ENCODE measurements at regions not wholly inside any gene's neighbourhood (a gene's known extent, or its start where the extent isn't known, plus 50 kb on each side); places are given as distances from the start of the nearest gene placed in this dataset.
"Not testable (repeated sequence)": the region's sequence is repeated elsewhere in the genome, so short reads cannot be mapped to it uniquely, and the experiment has no call there.

DNA sequence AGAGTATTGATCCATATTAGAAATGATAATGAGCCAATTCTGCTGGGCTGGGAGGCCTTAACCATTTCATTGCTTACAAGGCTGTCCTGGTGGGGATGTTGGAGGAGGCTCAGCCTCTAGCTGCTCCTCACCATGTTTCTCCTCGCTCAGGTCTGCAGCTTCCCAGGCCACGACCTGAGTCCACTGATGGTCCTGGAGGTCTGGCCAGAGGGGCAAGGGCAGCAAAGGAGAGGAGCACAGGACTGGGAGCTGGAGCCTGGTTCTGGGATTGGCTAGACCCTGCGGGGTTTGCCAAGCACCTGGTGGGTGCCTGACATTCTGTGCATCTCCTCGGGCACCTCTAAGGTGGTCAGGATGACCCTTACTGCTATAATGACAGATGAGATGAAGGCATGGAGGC is 92.6 kb downstream of the KIF26A start:
- no peak for DNase-seq

DNA sequence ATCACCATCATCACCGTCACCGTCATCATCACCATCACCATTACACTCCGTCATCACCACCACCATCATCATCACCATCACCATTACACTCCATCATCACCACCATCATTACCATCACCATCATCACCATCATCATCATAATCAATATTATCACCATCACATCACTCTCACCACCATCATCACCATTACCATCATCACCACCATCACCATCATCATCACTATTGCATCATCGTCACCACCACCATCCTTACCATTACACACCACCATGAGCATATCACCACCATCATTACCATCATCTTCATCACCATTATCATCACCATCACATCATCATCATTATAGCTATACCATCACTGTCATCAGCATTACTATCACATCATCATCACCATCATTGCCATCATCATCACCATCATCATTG is 93.7 kb downstream of the KIF26A start:
- no peak for DNase-seq

DNA sequence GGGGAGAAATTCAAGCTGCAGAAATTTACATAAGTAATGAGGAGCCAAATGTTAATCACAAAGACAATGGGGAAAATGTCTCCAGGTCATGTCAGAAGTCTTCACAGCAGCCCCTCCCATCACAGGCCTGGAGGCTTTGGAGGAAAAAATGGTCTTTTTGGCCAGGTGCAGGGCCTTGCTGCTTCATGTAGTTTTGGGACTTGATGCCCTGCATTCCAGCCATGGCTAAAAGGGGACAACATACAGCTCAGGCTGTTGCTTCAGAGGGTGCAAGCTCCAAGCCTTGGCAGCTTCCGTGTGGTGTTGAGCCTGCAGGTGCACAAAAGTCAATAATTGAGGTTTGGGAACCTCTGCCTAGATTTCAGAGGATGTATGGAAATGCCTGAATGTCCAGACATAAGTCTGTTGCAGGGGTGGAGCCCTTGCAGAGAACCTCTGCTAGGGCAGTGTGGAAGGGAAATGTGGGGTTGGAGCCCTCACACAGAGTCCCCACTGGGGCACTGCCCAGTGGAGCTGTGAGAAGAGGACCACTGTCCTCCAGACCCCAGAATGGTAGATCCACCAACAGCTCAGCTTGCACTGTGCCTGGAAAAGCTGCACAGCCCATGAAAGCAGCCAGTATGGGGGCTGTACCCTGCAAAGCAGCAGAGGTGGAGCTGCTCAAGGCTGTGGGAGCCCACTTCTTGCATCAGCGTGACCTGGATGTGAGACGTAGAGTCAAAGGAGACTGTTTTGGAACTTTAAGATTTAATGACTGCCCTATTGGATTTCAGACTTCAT is 95.8 kb downstream of the KIF26A start:
- DNase-seq, result not testable (repeated sequence)

DNA sequence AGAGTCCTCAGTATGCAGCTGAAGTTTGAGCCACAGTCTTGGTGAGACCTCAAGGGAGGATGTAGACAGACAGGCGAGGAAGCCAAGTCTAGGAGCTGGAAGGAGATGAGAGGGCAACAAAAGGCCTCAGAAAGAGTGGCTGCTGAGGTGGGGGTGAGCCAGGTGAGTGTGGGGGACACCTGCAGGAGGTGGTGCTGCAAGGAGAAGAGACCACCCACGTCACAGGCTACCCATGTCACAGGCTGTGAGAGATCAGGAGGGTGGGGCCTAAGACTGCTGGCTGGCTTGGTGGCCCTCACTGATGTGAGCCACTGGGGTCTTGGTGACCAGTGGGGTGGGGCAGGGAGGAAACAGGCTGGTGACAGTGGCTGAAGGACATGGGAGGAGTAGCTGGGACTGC is 97.3 kb downstream of the KIF26A start:
- DNase-seq, result no peak

DNA sequence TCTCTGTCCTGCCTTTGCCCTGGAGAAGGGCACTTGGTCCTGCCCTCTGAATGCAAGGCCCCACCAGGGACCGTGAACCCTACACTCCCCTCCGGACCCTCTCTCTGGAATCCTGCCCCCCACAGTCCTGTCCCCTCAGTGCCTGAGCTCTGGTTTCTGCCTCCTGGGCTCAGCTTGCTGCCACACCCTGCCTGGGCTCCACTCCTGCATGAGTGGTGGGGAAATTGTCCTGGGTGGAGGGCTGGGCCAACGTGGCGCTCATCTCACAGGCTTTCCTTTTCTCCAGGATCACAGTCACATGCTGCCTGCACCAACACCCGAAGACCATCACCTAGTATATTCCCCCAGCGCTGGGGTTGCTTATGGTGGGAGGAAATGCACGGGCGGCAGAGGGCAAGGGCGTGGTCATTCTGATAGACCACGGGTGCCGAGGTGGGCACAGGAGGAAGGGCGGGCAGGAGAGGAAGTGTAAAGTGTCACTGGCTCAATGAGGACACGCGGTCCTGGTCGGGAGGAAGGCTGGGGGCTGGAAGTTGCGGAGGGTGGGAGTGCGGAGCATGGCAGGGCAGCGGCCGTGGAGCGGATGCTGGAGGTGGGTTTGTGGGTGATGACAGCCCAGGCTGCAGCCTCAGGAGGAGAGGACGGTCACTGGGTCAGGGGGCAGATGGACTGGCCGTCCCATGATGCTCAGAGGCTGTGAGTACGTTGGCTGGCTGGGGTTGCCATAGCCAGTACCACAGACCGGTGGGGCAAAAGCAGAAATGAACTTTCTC is 99.5 kb downstream of the KIF26A start:
- DNase-seq, result no peak

DNA sequence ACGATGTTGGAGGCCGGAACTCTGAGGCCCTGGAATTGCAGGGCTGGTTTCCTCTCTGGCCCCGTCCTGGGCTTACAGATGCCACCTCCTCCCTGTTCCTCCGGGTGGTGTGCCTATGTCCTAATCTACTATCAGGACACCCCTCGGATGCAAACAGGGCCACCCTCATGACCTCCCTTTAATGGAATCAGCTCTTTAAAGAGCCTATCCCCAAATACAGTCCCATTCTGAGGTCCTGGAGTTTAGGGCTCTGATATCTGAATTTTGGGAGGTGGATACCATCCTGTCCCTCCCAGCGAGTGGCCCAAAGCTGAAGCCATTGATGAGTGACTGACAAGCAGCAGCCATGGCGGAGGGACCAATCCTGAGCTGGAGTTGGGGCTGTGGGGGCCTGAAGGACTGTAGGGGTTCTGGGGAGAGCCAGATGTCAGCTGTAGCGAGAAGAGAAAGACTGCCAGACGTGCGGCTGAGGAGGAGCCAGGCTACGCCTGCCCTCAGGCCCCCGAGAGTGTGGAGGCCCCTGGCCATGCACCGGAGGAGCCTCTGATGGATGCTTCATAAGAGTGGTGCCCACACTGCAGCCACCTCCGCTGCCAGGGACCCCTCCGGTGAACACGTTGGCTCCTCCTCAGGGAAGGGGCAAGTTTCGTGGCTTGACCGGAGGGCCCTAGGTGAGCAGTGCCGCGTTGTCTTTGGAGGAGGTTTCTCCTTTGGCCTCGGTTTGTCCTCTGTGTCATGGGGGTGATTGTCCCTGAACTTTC is 100.2 kb downstream of the KIF26A start:
- DNase-seq, result no peak

DNA sequence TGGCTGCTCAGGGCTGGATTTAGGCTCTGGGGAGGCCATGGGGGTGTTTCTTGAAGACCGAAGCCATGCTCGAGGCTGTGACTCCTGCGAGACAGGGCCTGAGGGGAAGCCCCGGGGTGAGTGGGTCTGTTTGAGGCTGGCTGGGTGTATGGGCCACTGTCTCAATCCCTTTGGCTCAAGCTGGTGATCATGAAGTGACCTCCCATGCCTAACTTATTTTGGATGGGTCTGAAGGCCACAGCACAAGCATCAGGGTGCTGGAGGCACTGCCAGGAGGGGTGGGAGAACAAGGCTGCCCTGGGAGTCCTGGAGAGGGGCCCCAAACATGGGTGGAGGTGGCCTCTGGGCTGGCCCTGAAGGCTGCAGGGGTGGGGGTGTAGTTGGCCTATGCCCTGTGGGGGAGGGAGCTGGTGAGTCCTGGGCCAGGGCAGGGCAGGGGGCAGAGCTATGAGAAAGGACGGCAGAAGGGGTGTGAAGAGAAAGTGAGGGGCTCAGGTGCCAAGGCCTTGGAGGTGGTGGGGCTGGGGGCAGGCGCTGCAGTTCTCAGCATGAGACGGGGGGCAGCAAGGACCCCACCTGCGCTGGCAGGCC is 100.9 kb downstream of the KIF26A start:
- no peak for DNase-seq

DNA sequence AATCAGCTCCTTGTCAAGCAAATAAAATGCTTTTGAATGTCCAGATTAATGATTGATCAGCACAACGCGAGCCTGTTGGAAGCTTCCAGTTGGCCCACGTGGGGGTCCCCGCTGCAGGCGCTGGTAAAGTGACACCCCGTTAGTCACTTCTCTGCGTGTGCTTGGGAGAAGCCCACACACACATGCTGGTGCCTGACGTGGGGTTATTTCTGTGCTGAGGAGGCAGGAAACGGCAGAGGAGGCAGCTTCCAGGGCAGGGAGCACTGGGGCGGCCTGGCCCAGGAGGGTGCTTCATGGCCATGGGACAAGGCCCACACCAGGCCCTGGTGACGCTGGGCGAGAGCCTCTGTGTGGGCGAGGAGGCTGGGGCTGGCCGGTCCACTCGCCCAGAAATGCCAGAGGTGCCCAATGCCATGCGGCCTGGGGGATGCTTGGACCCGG is 101.5 kb downstream of the KIF26A start:
- no peak for DNase-seq

DNA sequence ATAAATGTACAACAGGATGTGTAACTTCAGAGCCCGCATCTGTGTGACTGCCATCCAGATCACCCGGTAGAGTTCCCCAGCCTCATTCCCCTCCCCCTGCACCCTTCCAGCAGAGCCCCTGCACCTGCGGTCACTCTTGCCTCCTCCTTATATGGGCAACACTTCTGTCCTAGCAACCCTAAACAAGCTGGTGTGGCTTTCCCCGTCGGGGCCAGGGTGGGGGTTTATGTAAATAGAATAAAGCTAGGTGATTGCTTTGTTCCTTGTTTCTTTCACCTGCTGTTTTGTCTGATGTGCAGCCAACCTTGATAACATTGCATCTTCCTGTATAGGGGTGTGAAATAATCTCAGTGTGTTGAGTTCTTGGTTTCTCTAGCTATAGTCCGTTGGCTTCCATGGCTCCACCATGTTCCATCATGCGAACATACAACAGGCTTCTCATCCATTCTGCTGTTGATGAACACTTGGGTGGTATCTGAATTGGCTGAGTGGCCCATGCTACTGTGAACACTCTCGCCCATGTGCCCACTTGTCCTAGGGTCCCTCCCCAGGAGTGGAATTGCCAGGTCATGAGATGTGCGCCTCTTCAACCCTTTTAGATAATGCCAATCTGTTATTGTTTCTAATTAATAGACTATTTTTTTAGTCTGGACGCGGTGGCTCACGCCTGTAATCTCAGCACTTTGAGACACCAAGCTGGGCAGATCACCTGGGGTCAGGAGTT is 102.2 kb downstream of the KIF26A start:
- DNase-seq, result no peak

DNA sequence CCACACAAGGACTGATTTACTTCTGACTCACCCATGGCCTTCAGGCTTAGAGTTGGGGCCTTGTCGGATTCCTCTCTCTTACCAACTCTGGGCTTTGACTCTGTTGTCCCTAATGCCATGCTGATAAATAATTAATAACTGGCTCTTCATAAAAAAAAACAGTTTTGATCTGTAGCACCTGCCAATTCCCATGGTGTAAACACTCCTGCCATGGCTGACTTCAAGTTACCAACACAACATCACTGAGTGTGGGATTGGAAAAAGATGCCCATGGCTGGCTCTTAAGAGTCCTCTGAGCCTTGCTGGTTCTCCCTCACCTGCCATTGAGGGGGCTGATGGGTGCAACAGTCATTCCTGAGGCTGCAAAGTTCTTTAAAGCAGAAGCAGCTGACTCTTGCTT is 104.8 kb downstream of the KIF26A start:
- DNase-seq, result no peak

DNA sequence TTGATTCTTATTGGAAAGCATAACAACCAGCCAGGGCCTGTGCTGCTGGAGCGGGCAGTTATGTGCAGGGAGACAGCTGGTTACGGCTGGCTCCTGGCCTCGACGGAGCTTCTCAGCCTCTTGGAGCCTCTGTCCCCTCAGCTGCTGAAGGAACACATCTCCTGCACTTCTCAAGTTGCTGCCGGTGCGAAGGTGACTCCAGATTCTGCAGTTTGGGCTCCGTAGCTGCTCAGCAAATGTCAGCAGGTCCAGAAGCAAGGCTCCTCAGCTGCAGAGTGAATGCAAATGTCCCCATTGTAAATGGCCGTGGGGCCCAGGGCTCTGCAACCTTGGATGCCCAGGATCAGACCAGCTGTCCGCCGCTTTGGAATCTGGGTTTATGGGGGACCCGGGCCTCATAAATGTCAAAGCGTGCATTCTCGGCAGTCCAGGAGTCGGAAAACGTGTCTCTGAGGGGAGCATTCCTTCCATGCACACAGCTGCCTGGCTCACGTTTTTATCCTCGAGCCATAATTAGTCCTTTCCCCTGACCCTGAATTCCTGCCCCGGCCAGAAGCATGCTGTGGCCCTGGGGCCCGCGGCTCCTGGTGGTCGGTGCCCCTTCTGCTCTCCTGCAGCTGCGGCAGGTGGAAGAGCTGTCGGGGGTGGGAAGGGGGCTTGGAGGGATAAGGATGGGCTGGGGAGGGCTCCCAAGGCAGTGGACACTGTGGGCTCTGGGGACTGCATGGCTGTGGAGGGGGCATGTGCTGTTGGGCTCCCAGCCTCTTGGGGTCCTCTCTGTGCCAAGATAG is 106.0 kb downstream of the KIF26A start:
- no peak for DNase-seq

DNA sequence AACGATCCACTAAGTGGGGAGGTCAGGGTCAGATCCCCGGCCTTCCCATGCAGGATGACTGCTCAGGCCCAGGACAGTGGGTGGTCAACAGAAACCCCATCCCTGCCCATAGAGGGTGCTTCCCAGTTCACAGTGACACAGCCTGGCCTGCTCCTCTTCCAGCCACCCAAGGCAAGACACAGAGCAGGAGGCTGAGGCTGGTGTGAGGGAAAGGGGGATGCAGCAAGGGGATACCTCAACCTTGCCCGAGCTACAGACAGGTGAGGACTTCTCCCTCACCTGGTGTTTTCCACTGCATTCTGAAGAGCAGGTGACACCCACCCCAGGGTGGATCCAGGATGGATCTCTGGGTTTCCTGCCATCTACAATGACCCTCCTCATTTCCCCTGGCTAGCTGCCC is 106.7 kb downstream of the KIF26A start:
- no peak for DNase-seq

DNA sequence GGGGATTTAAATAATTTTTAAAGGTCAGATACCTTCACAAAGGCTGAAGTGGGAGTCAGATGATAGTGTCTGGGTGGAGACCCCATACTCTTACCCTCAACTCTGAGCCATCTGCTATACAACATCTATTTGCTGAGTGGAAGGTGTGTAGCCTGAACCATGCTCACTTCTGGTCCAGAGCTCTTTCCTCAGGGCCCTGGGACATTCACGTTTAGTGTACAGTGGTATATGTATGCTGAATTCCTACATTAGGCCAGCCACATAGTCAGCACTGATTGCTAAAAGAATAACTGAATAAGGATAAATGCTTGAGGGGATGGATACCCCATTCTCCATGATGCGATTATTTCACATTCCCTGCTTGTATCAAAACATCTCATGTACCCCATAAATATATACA is 107.3 kb downstream of the KIF26A start:
- DNase-seq, result no peak

DNA sequence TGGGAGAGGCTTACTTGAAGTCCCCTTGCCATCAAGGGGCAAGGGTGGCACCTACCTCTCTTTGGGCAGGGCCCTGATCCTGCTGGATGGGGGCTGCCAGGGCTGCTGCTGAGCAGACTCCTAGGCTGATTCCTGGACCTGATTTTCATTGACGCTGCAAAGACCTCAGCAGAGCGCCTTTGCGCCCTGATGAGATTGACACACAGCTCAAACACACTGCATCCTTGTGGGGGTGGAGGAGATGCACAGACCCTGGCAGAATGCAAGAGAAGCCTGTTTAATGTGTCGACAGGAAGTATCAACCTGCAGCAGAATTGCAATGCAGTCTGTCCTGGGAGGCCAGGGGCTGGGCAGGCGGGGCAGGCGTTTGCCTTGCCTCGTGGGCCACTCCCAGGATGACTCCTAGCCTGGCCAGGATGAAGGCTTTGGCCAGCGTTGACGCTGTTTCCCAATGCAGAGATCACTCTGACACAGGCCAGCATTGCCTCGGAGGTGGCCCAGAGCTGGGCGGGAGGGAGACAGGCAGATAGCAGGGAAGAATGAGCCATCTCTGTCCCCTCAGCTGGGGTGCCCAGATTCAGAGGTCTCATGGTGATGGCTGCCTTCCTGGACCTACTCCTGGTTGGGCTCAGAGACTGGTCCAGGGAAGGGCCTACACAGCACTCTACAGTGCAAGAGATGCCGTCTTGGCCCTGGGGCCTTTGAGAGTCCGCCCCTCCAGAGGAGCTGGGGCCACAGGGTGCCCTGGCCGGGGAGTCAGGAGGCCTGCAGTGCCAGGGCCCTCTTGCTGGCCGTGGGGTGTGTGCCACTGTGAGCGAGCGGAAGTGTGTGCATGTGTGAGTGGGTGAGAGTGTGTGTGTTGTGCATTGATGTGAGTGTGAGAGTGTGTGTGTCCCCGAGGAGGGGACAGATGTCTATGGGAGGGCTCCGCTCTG is 108.3 kb downstream of the KIF26A start:
- no peak for DNase-seq

DNA sequence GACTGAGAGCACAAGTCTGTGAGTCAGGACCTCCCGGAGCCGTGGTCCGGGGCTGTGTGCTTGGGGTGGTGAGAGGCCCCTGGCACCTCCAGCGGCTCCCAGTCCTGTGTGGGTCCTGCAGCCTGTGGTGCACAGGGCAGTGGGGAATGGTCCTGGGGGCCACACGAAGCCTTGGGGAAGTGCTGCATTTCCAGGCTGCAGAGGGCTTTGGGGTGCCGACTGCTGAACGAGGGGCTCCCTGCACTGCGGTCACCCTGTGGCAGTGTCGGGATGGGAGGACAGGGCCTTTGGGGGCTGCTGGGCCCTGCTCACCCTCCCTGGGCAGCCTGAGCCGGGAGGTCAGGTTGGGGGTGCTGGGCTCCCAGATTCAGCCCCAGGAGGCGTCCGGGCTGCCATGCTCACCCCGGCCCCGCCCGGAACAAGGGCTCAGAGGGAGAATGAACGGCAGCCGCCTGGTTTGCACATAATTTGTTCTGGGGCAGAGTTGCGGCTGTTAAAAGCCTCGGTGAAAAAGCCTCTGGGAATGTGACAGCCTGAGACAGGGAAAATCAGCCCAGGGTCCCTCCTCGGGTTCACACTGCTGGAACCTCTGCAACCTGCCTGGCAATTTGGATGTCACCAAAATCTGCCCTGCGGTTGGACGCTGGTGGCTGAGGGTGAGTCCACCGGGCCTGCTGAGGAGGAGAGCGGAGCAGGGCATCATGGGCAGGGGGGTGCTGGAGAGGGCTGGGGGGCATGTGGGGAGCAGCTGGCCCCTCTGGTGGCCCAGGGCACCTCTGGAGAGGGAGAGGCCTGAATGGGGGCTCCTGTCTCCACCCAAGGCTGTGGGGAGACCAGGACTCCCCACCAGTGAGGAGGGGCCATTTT is 109.2 kb downstream of the KIF26A start:
- no peak for DNase-seq

DNA sequence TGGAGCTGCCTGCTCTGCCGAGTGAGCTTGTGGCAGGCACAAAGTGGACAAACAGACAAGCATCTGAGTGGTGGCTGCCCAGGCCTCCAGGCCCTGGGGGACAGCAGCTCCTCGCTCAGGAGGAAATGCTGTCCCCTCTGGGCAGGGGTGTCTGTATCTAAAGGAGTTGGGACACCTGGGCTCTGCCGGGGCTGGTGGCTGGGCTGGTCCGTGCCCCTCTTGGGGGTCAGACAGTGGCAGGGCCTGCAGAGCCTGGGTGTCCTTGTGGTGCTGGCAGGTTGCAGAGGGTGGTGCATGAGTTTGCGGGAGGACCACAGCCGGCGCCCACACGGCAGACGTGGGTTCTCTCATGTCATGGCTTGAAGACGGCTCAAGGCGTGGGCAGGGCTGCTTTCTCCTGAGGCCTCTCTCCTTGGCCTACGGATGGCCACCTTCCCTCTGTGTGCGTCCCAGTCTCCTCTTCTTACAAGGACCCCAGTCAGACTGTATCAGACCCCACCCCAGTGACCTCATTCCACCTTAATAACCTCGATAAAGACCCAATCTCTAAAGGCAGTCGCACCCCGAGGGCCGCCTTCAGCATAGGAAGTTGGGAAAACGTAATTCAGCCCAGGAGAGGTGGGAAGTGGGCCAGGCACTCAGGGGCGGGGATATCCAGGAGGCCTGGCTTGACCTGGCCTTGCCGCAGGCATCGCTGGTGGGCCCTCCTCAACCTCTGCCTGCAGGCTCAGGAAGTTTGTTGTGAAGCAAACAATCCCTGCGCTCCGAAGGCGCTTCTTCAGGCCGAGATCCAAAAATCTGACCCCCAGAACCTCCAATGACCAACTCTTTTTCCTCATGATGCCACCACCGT is 110.0 kb downstream of the KIF26A start:
- DNase-seq, result no peak

DNA sequence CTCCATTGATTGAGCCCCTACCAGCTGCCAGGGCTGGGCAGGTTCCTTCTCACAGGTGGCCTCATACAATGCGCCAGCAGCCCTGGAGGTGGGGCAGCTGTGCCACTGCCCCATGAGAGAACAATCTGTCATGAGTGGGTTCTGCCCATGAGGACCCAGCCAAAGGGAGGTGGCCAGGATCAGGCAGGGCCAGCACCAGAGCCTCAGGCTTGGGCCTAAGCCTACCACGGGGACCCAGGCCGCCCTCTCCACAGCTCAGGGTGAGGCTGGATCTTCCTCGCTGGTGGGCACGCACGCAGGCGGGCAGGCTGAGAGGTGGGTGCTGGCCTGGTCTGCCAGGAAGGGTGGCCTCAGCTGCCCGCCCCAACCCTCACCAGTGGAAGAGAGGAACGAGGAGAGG is 110.7 kb downstream of the KIF26A start:
- no peak for DNase-seq

DNA sequence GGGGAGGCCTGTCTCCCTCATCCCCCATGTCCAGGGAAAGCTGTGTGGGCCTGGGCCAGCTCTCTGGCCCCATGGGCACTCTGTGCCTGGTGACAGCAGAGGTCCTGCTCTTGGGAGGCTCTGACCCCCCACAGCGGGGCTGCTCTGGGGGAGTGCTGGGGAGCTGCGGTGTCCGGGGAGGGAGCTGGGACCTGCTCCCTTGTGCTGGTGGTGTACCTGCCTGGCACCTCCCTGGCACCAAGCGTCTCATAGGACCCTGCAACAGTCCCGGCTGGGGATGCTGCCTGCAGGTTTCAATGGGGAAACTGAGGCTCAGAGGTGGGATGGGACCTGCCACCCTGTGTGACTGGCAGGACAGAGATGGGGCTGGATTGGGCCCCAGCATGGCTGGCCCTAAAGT is 111.3 kb downstream of the KIF26A start:
- DNase-seq, result no peak

DNA sequence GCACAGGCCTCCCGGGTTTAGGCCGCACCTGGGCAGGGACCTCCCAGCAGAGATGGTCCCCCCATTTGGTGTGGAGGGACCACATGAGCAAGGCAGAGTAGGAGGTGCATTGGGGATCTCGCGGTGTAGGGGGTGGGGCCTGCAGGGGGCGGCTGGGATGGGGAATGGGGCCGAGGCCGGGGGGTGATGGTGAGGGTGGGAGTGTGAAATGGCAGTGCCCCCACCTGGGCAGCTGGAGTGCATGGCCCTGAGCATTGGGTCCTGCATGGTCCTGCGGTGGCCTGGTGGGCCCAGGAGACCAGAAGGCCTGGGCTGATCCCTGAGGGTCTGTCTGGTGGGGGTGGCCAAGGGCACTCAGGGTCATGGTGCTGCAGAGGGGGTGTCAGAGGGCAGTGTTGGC is 111.8 kb downstream of the KIF26A start:
- no peak for DNase-seq
